GM21447 (cell line): ENCODE measurements at regions not wholly inside any gene's neighbourhood (a gene's known extent, or its start where the extent isn't known, plus 50 kb on each side); places are given as distances from the start of the nearest gene placed in this dataset.

ENCODE experiments used
- ATAC-seq: cut with Tn5 transposase; IDR thresholded peaks from one replicate; pipeline ENCODE4 v1.9.1; 2021; ENCODE audit not compliant: unreplicated experiment

DNA sequence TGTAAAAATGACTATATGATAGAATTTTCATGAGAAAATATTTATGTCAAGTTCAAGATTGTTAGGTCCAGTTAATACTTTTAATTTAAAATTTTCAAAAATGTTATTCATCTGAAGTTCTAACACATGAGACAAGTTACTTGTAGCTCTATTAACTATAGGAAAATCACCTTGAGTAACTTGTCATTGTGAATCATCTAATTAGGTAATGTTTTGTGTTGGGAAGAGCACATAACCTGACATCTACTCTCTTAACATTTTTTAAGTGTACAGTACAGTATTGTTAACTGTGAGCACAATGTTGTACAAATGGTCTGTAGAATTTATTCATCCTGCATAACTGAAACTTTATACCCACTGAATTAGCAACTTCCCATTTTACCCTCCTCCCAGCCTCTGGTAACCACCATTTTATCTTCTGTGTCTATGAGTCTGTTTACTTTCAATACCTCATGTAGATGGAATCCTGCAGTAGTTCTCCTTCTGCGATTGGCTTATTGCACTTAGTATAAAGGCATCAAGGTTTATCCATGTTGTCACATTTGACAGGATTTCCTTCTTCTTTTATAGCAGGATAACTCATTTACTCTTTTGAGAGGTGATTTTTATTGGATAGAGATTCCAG is 54.6 kb downstream of the ARL4A start:
- no peak for ATAC-seq

DNA sequence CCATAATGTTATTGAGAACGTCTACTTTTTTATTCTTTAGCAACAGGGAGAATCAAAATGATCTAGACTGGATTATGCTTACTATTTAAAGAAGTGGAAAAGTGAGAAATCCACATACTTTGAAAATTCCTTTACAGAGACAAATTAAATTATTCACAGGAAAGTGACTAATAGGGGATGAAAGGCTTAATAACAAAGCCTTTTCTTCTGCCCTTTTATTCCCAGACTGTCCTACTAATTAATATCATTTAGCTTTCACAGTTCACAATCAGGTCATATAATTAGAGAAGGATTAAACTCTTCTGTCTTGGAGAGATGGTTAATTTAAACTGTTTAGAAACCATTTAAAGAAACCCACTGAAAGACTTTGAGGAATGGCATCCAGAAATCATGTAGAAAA is 58.8 kb downstream of the ARL4A start:
- ATAC-seq: no peak

DNA sequence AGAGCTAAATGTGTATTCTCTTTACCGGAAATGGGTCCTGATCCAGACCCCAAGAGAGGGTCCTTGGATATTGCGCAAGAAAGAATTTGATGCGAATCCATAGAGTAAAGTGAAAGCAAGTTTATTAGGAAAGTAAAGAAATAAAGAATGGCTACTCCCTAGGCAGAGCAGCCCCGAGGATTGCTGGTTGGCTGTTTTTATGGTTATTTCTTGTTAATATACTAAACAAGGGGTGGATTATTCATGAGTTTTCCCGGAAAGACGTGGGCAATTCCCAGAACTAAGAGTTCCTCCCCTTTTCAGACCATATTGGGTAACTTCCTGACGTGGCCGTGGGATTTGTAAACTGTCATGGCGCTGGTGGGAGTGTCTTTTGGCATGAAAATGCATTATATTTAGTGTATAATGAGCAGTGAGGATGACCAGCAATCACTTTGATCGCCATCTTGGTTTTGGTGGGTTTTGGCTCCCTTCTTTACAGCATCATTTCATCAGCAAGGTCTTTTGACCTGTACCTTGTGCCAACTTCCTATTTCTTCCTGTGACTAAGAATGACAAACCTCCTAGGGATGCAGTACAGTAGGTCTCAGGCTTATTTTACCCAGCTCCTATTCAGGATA is 60.4 kb downstream of the ARL4A start:
- ATAC-seq: no peak

DNA sequence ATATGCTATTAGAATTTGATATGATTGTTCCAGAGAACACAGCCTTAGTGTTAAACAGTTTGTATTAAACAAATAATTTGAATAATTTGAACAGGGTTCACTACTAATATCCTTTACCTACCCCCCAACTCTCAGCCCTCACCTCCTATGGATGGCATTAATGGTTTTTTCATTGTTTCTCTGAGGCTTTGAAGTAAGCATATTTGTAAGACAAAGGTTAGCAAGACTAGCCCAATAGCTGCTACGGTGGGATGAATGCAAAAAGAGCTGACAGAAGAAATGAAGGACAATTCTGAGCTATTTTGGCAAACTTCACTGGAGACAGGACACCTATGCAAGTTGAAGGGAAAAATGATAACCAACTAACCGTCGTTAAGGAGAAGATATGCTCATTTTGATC is 61.6 kb downstream of the ARL4A start:
- ATAC-seq: no peak

DNA sequence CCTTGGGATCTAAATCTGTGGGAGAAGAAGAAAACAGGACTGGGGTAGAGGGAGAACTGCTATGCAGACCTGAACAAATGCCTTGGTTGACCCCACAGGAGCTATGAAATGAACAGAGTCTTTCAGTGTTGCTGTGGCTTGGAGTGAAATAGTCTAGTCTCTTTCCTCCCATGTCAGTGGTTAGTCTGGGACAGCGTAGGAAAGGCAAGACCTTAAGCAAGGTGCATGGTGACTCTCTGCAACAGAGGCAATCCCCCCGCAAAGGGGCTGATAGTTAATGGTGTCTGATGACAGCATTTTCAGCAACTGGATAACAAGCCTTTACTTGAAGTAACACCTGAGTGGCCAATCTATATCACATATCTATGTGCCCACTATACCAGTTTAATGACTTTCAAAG is 62.3 kb downstream of the ARL4A start:
- ATAC-seq: no peak

DNA sequence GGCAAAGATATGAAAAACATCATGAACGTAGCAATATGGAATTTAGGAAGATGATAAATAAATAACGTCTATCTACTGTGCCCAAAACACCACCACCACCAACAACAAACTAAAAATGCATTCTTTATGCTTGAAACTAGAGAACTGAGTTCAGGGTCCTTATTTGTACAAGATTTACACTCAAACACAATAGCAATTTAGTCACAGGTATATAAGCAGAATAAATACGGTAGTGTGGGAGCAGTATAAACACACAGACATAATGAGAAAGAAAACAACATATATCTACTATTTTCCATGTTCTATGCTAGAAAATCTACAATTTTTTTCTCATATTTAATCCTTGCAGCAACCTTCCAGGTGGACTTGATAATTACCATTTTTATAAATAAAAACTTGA is 64.3 kb downstream of the ARL4A start:
- no peak for ATAC-seq

DNA sequence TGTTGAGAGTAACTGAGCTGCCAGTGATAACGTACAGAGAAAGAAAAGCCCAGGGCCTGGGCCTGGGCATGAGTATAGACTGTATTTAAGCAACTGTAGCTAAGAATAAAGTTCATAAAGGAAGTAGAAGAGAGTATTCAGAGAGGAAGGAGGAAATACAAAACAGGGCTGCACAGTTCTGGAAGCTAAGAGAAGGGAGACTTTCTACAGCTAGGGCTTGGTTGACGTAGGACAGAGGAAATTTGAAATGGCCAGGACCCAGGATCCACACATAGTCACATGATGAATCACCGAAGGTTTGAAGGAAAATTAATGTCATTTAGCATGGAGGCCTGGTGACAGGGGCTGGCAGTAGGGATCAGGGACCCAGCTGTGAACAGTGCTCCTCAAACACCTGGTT is 66.7 kb downstream of the ARL4A start:
- no peak for ATAC-seq

DNA sequence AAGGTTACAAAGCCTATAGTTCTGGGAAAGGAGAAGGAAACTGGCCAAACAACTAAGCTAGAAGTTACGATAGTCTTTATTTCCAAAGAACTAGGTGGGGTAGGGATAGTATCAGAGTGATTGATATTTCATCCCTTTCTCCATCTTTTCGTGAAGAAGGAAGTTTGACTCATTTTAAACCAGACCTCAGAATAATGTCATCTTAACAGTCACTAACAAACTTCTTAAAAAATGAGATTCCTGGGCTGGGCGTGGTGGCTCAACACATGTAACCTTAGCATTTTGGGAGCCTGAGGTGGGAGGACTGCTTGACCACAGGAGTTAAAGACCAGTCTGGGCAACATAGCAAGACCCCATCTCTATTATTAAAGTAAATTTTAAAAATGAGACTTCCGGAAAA is 69.4 kb downstream of the ARL4A start:
- ATAC-seq: no peak

DNA sequence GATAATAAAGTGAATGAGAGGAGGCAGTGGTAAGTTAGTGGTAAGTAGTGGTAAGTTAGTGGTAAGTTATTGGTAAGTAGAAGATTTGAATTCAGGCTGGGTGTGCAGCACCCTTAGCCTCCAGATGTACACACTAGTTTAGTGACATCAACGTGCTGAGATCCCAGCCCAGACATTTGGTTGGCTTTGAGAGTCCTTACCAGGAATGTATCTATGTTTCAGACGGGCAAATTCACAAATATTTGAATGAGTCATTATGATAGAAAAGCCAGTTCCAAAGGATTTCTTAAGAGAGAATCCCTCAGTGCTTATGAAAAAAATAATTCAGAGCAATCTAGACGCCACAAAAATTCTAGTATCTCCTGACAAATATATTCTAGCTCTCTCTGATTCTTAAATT is 70.0 kb downstream of the ARL4A start:
- ATAC-seq: no peak

DNA sequence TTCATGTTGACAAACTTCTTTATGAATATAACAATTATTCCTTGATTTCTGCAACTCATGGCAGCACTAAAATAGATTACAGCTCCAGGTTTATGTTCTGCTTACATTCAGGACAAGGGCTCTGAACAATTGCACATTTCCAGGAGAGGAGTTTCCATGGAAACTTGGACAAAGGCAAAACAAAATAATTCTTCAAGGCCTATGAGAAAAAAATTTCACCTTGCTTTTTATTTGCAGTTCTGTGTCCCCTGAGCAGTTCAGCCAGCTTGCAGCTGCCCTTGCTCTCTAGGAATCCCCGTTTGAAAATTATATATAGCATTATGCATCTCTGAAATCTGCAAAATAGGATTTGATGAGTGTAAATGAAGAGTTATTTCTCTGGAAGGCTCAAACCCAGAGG is 71.7 kb downstream of the ARL4A start:
- ATAC-seq: no peak

DNA sequence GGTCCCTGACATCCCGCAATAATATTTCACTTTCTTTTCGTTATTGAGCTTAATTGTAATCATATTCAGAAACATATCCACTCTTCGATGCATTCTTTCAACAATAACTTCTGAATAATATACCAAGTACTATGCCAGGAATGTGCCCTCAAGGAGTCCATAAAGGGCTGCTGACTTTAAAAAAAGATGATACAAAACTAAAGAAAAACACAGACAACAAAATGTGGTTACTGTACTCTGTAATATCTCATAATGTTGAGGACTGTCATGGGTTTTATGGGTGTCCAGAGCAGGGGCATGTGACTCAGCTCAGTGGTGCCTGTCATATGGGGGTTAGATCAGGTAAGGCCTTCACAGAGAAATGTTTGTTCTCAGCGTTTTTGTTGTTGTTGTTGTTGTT is 73.7 kb downstream of the ARL4A start:
- ATAC-seq: no peak

DNA sequence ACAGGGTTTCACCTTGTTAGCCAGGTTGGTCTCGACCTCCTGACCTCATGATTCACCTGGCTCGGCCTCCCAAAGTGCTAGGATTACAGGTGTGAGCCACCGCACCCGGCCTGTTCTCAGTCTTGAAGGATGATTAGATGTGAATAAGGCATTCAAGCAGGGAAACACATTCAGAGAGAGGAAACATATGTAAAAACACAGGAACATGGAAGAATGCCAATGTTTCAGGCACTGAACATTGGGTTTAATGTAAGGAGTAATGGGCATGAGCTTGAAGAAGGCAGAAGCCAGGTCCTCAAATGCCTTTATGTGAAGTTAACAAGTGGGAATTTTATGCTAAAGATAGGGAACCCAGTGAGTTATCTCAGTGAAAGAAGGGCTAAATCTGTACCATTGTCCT is 74.3 kb downstream of the ARL4A start:
- no peak for ATAC-seq

DNA sequence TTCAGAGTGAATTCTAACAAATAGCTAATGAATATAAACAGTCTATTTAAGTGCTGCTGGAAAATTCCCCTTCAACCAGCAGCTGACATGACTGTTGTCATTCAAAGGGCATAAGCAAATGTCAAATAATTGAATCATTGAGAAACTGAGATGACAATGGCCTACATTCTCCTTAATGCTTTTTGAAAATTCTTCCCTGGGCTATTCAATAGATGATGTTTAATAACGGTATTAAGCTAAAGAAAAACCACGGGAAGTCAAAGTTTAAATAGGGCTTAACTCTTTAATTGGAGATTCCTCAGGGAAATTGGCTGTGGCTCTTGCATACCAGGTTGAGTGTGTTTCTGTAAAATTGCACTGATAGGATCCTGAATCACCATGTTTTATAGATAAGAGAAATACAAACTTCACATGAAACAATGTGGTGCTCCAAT is 77.0 kb downstream of the ARL4A start:
- no peak for ATAC-seq

DNA sequence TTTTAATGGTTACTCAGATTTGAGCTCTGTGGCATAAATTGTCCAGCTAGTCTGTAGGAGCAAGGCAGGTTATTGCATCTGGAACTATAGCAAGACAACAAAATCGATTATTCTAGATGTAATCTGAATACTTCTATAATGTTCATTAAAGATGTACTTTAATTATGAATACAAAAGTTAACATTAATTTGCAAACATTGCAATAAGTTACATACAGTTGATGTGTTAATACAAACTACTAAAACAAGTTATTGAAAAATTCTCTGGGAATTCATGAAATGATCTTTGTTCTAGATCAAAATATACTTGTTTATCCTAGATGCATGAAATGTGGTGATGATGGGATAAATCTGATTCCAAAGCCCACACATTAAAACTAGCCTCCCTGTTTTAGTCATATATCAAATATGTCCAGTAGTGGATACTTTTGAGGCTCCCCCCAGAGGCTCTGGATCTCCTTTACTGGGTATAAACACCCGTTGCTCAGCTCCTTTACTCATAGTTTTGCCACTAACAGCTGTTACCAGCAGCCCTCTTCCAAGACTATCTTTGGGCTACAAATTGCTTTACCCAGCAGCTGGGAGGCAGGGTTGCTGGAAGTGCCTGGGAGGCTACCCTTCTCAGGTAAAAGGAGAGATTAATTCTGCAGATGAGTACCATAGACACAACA is 78.1 kb downstream of the ARL4A start:
- ATAC-seq: no peak

DNA sequence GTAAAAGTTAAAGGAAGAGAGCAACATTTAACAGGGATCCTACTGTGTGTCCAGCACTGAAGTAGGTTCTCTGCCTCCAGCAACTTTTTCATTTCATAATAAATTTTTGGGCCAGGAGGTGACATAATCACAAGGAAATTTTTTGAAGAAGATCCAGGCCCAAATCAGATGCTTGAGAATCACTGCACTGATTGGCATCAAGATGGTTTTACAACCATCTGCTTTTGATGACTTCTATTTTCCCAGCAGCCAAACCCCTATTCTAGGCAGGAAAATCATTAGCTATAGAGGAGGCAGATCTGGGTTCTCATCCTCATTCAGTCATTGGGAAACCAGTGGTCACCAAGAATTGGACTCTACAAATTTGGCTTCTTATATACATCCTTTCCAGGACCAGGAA is 79.0 kb downstream of the ARL4A start:
- no peak for ATAC-seq

DNA sequence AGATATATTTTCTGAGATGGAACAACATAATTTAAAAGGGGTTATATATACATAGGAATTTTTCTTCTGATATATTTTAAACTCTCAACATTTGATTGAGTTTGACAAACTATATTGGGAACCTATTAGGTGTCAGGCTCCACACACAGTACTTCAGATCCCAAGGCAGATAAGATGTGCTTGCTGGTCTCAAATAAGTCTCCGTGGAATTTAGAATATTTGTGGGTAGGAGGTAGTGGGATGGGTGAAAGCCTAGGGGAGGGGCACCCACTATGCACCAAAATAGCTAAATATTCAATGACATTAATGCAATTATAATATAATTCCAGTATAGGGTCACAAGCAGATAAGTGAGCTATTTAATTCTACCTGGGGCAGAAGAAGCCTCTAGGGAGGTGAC is 81.5 kb downstream of the ARL4A start:
- no peak for ATAC-seq

DNA sequence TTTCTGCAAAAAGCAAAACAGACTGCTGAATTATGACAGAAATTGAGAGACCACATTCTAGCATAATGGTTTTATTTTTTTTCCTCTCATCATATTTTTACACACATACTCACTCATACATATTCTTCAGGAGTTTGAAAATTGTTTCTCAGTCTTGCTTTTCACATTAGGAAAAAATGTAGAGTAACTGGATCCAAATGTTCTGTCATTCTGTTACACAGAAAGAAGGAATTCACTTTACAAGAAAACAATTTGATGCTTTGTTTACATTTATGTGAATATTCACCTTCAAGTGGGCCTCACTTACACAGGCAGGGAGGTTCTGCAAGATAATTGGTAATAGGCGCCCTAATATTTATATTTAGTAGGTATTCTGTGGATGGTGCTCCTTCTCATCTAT is 82.0 kb downstream of the ARL4A start:
- ATAC-seq: no peak

DNA sequence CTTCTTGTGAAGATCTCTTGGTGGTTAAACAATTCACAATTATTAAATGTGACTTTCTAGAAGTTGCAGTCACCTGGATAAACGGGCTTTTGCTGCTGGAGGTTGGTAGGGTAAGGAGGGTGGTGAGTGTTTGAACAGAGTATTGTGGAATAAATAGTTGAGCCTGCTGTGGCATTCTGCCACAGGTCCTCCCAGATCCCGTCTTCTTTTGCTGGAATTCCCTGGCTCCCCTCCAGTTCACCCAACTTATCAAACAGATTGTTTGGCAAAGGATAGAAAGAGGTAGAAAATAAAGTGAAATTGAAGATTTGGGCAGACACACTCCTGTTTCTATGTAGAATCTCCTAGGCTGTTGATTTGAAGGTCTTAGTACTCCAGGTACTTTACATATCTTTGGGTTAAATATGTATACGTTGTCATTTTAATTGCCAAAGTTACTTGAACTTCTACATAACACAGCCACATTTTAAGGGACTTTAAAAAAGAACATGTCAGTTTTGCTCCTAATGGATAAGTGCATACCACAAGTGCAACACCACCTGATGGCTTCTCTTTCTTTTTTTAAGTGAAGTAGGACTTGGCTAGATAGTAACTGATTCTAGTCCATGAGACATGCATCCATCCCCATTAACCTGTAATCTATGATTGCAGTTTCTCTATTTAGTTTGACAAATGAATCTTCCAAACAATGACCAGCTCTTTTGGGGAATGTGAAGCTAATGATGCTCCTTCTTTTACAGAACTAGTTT is 83.0 kb downstream of the ARL4A start:
- ATAC-seq: no peak

DNA sequence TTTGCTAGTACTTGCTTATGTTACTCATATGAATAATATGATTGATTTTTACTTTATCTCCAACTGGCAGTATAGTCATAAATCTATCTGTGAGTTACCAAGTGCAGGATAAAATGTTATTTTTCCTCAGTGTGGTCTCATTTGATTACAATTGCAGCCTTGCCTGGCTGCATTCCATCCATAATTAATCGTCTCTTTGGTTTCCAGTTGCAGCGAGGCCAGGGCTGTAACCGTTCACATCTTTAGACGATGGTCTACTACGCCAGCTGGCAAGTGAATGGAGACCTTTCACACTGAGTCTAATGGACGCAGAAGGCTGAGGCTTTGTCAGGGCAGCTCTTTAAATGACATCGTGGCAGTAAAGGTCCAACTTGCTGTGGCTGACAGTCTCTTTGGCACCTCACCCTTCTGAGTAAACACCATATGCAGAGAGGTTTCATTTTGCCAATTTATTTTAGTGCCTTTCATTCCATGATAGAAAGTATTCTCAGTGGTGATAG is 84.0 kb downstream of the ARL4A start:
- no peak for ATAC-seq

DNA sequence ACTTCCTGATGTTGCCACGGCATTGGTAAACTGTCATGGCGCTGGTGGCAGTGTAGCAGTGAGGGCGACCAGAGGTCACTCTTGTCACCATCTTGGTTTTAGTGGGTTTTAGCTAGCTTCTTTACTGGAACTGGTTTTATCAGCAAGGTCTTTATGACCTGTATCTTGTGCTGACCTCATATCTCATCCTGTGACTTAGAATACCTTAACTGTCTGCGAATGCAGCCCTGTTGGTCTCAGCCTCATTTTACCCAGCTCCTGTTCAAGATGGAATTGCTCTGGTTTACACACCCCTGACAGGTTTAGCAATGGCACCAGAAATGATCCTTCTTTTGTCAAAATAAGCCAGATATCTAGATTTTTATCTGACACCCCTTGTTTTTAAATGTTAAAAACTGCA is 85.3 kb downstream of the ARL4A start:
- no peak for ATAC-seq

DNA sequence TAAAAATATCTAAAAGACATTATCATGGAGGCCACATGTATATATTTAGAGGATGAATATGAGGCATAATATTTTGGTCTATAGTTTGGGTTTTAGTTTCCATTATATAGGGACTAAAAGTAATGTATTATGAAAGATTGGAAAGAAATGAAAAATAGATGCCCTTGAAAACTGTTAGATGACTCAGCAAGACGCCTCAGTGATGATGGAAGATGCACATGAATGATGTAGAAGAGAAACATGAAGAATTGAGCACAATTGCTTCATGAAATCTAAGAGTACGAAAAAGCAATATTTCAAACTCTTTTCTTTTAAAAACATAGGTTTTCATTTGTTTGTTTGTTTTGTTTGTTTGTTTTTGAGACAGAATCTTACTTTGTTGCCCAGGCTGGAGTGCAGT is 89.8 kb downstream of the ARL4A start:
- no peak for ATAC-seq

DNA sequence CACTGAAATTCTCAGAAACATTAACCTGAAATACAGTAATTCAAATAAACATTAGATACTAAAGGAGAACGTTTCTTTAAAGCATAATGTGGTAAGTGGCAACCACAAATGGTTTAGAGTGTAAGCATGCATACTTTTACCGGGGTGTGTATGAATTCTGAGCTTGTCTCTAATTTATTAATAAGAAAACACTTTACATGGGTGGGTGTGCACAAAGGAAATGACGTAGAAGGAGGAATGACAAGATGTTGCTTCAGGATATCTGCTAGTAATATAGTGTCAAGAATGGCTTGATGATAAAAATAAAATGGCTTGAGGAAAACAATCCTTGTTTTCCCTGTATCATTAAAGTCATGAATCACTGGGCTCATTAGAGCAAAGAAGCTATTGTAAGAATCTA is 92.5 kb downstream of the ARL4A start:
- no peak for ATAC-seq
